Activated CD4-positive, CD25-positive, alpha-beta regulatory T cell treated with anti-CD3 and anti-CD28 coated beads, Interleukin-2, amount 50 U/mL, for 72 hours (primary cell): ENCODE measurements at regions not wholly inside any gene's neighbourhood (a gene's known extent, or its start where the extent isn't known, plus 50 kb on each side); places are given as distances from the start of the nearest gene placed in this dataset.

Experiments
- DNase-seq: peaks from one replicate; pipeline ENCODE4 v3.0.0; 2021

GRCh38 chr13:27014406-27015359, 156.9 kb downstream of the USP12 start:
- no peak for DNase-seq

GRCh38 chr13:27012482-27013197, 159.0 kb downstream of the USP12 start:
- no peak for DNase-seq

- no peak for DNase-seq
These were observed 159.9 kb downstream of the USP12 start for GRCh38 chr13:27011661-27012060.

GRCh38 chr13:27008733-27009132, 162.9 kb downstream of the USP12 start:
- DNase-seq = no peak

- DNase-seq = no peak
These were observed 164.4 kb downstream of the USP12 start for GRCh38 chr13:27007166-27007565.

GRCh38 chr13:27006519-27007161, 165.0 kb downstream of the USP12 start:
- no peak for DNase-seq

GRCh38 chr13:27005976-27006518, 165.6 kb downstream of the USP12 start:
- no peak for DNase-seq

- DNase-seq = no peak
These were observed 166.1 kb downstream of the USP12 start for GRCh38 chr13:27005556-27005955.

GRCh38 chr13:27004866-27005265, 166.7 kb downstream of the USP12 start:
- no peak for DNase-seq

- DNase-seq = no peak
These were observed 167.3 kb downstream of the USP12 start for GRCh38 chr13:27004326-27004725.

- DNase-seq = no peak
These were observed 169.9 kb downstream of the USP12 start for GRCh38 chr13:27001705-27002104.

GRCh38 chr13:27000686-27001085, 170.9 kb downstream of the USP12 start:
- DNase-seq = no peak

GRCh38 chr13:26999499-26999898, 172.1 kb downstream of the USP12 start:
- DNase-seq = no peak

GRCh38 chr13:26998292-26998691, 173.3 kb downstream of the USP12 start:
- no peak for DNase-seq

- DNase-seq = no peak
These were observed 174.5 kb downstream of the USP12 start for GRCh38 chr13:26996965-26997752.

- no peak for DNase-seq
These were observed 176.5 kb downstream of the USP12 start for GRCh38 chr13:26995159-26995558.

GRCh38 chr13:26993780-26994179, 177.8 kb downstream of the USP12 start:
- no peak for DNase-seq

GRCh38 chr13:26992951-26993719, 178.5 kb downstream of the USP12 start:
- no peak for DNase-seq

GRCh38 chr13:26991508-26992181, 180.0 kb downstream of the USP12 start:
- DNase-seq = no peak

- no peak for DNase-seq
These were observed 181.5 kb downstream of the USP12 start for GRCh38 chr13:26989957-26990713.
